ENCODE measurements at regions not wholly inside any gene's neighbourhood (a gene's known extent, or its start where the extent isn't known, plus 50 kb on each side); places are given as distances from the start of the nearest gene placed in this dataset.
"Not testable (repeated sequence)": the region's sequence is repeated elsewhere in the genome, so short reads cannot be mapped to it uniquely, and the experiment has no call there.

- DNase-seq (ENCODE audit: low read depth, low spot score) = no peak
- H3K4me3 ChIP-seq (ENCODE audit: low read depth, low read length) = no peak overlapping the region
- in situ Hi-C loops (cut with HindIII; ENCODE audit: low sequenced_read_pairs) = no loop called here
- no peak for TF ChIP-seq CTCF (IDR thresholded peaks at IDR 0.05; ENCODE audit: low read depth, low read length)
Observed at GRCh38 chr5:9818340-9818845, 188.2 kb upstream of the TAS2R1 start.

GRCh38 chr5:9817819-9818218, 187.7 kb upstream of the TAS2R1 start:
- no peak for DNase-seq (ENCODE audit: low read depth, low spot score)
- H3K4me3 ChIP-seq (ENCODE audit: low read depth, low read length) = no peak overlapping the region
- no peak for TF ChIP-seq CTCF (IDR thresholded peaks at IDR 0.05; ENCODE audit: low read depth, low read length)
- in situ Hi-C loops (cut with HindIII; ENCODE audit: low sequenced_read_pairs) = no loop called here

GRCh38 chr5:9815051-9815450, 184.9 kb upstream of the TAS2R1 start:
- no peak for DNase-seq (ENCODE audit: low read depth, low spot score)
- no peak for TF ChIP-seq CTCF (IDR thresholded peaks at IDR 0.05; ENCODE audit: low read depth, low read length)
- H3K4me3 ChIP-seq (ENCODE audit: low read depth, low read length) = no peak overlapping the region
- in situ Hi-C loops (cut with HindIII; ENCODE audit: low sequenced_read_pairs) = no loop called here

- TF ChIP-seq CTCF (IDR thresholded peaks at IDR 0.05; ENCODE audit: low read depth, low read length) = no peak
- in situ Hi-C loops (cut with HindIII; ENCODE audit: low sequenced_read_pairs) = no loop called here
- no peak for DNase-seq (ENCODE audit: low read depth, low spot score)
- no peak overlapping the region for H3K4me3 ChIP-seq (ENCODE audit: low read depth, low read length)
Observed at GRCh38 chr5:9813305-9813704, 183.2 kb upstream of the TAS2R1 start.

GRCh38 chr5:9807366-9807765, 177.2 kb upstream of the TAS2R1 start:
- H3K4me3 ChIP-seq (ENCODE audit: low read depth, low read length); in situ Hi-C loops (cut with HindIII; ENCODE audit: low sequenced_read_pairs); DNase-seq (ENCODE audit: low read depth, low spot score): not testable (repeated sequence)

- no peak for TF ChIP-seq CTCF (IDR thresholded peaks at IDR 0.05; ENCODE audit: low read depth, low read length)
- in situ Hi-C loops (cut with HindIII; ENCODE audit: low sequenced_read_pairs) = no loop called here
- no peak overlapping the region for H3K4me3 ChIP-seq (ENCODE audit: low read depth, low read length)
- DNase-seq (ENCODE audit: low read depth, low spot score) = no peak
Observed at GRCh38 chr5:9801908-9802307, 171.8 kb upstream of the TAS2R1 start.

- in situ Hi-C loops (cut with HindIII; ENCODE audit: low sequenced_read_pairs) = no loop called here
- DNase-seq (ENCODE audit: low read depth, low spot score) = no peak
- TF ChIP-seq CTCF (IDR thresholded peaks at IDR 0.05; ENCODE audit: low read depth, low read length) = no peak
- H3K4me3 ChIP-seq (ENCODE audit: low read depth, low read length) = no peak overlapping the region
Observed at GRCh38 chr5:9799606-9800005, 169.5 kb upstream of the TAS2R1 start.

All from astrocyte of the spinal cord (primary cell).